H1 (cell line): ENCODE measurements at regions not wholly inside any gene's neighbourhood (a gene's known extent, or its start where the extent isn't known, plus 50 kb on each side); places are given as distances from the start of the nearest gene placed in this dataset.

ENCODE experiments used
- CTCF ChIA-PET: fragments of 300-600 bp; sonication (Branson Sonifier 250); formaldehyde crosslinking; loops from one replicate; lab custom pipeline; 2021; ENCODE audit not compliant: partially characterized antibody; lab: Charles Lee
- POLR2A ChIA-PET: fragments of 300-600 bp; sonication (Branson Sonifier 250); formaldehyde crosslinking; loops from one replicate; lab custom pipeline; 2021; ENCODE audit warnings: inconsistent platforms; ENCODE audit not compliant: partially characterized antibody; lab: Charles Lee
- DNase-seq, 2 experiments: peaks; one replicate each; pipeline versions ENCODE4 v3.0.0 to v3.0.0-alpha.2; 2010 to 2022; ENCODE audit warnings: low spot score in 2 of 2, low read depth in 1 of 2, mixed read lengths in 1 of 2
- FAIRE-seq: peaks from 2 replicates; lab custom pipeline; 2011; peaks lifted over from hg19 to GRCh38; lab: Jason Lieb, UNC
- H2AFZ ChIP-seq: 2 replicates; pipeline ENCODE4 v1.8.1; 2012; ENCODE audit warnings: low read length, inconsistent platforms
- H2AK5ac ChIP-seq: 2 replicates; pipeline ENCODE4 v1.6.1; 2013; ENCODE audit warnings: low read depth, low read length
- H2BK120ac ChIP-seq: replicated peaks from 2 replicates; pipeline ENCODE3; 2013; ENCODE audit warnings: low read depth, low read length, inconsistent platforms
- H2BK12ac ChIP-seq: 2 replicates; pipeline ENCODE4 v1.6.1; 2013; ENCODE audit warnings: low read depth, low read length
- H2BK15ac ChIP-seq: 2 replicates; pipeline ENCODE4 v1.6.1; 2013; ENCODE audit warnings: low read length
- H2BK20ac ChIP-seq: 2 replicates; pipeline ENCODE4 v1.6.1; 2013; ENCODE audit warnings: low read length
- H2BK5ac ChIP-seq: 2 replicates; pipeline ENCODE4 v1.6.1; 2013; ENCODE audit warnings: low read depth, low read length
- H3K14ac ChIP-seq: 2 replicates; pipeline ENCODE4 v1.6.1; 2013; ENCODE audit warnings: inconsistent platforms; ENCODE audit not compliant: insufficient read length
- H3K18ac ChIP-seq: 2 replicates; pipeline ENCODE4 v1.6.1; 2013; ENCODE audit warnings: low read length; ENCODE audit errors: extremely low read depth
- H3K23ac ChIP-seq: 2 replicates; pipeline ENCODE4 v1.6.1; 2013; ENCODE audit warnings: inconsistent platforms; ENCODE audit not compliant: insufficient read length
- H3K23me2 ChIP-seq: 2 replicates; pipeline ENCODE4 v1.6.1; 2013; ENCODE audit warnings: low read depth, low read length
- H3K27ac ChIP-seq: 2 replicates; pipeline ENCODE4 v1.6.1; 2011; ENCODE audit warnings: low read depth, low read length, inconsistent platforms
- H3K27me3 ChIP-seq, 4 experiments: replicated peaks in 1 of 4; 1 replicate in 1 of 4; 2 replicates in 3 of 4; pipeline versions ENCODE4 v1.6.1 to v1.8.1; 2011 to 2013; ENCODE audit warnings: low read length in 3 of 4, mild to moderate bottlenecking in 3 of 4, inconsistent platforms in 2 of 4, mixed read lengths in 2 of 4, moderate library complexity in 1 of 4; ENCODE audit not compliant: control insufficient read depth in 3 of 4, insufficient read depth in 3 of 4; ENCODE audit errors: extremely low read depth in 1 of 4
- H3K36me3 ChIP-seq, 4 experiments: 2 replicates each; pipeline versions ENCODE4 v1.6.1 to v1.8.1; 2011 to 2013; ENCODE audit warnings: mild to moderate bottlenecking in 4 of 4, low read length in 3 of 4, moderate library complexity in 2 of 4, control low read depth in 1 of 4, inconsistent platforms in 1 of 4; ENCODE audit not compliant: insufficient read depth in 4 of 4, control insufficient read depth in 2 of 4
- H3K4ac ChIP-seq: replicated peaks from 2 replicates; pipeline ENCODE3; 2013; ENCODE audit warnings: low read length, low read depth, mixed read lengths, inconsistent platforms; ENCODE audit not compliant: insufficient read length
- H3K4me1 ChIP-seq, 4 experiments: replicated peaks in 1 of 4; 1 replicate in 1 of 4; 2 replicates in 3 of 4; pipeline versions ENCODE4 v1.6.1 to v1.8.1; 2011 to 2013; ENCODE audit warnings: low read length in 3 of 4, inconsistent platforms in 2 of 4, mixed read lengths in 1 of 4; ENCODE audit not compliant: insufficient read depth in 4 of 4, control insufficient read depth in 3 of 4
- H3K4me2 ChIP-seq, 2 experiments: 2 replicates each; pipeline versions ENCODE4 v1.6.1 to v1.8.1; 2011 to 2013; ENCODE audit warnings: low read depth in 2 of 2, low read length in 2 of 2, control low read depth in 1 of 2, inconsistent platforms in 1 of 2, mild to moderate bottlenecking in 1 of 2; ENCODE audit not compliant: insufficient read depth in 1 of 2
- H3K4me3 ChIP-seq, 4 experiments: fragments of 200-600, 300-600 bp in 1 of 4; sonication (generic), shearing (Covaris generic), sonication (Bioruptor Twin) in 1 of 4; 2 replicates each; pipeline versions ENCODE4 v1.5.1 to v1.8.1; 2011 to 2016; ENCODE audit warnings: low read length in 4 of 4, low read depth in 3 of 4, control low read depth in 2 of 4, inconsistent platforms in 2 of 4, mild to moderate bottlenecking in 2 of 4, mixed read lengths in 1 of 4, moderate library complexity in 1 of 4; ENCODE audit not compliant: insufficient read depth in 2 of 4; ENCODE audit errors: extremely low read depth in 1 of 4
- H3K56ac ChIP-seq: replicated peaks from 2 replicates; pipeline ENCODE3; 2013; ENCODE audit warnings: low read depth, mild to moderate bottlenecking, mixed read lengths, low read length, inconsistent platforms; ENCODE audit not compliant: insufficient read length
- H3K79me1 ChIP-seq: 2 replicates; pipeline ENCODE4 v1.6.1; 2013; ENCODE audit warnings: low read depth, low read length, control low read depth
- H3K79me2 ChIP-seq, 2 experiments: 2 replicates each; pipeline versions ENCODE4 v1.6.1 to v1.8.1; 2012 to 2013; ENCODE audit warnings: low read length in 2 of 2, mild to moderate bottlenecking in 2 of 2, inconsistent platforms in 1 of 2; ENCODE audit not compliant: insufficient read depth in 2 of 2, control insufficient read depth in 1 of 2
- H3K9ac ChIP-seq, 4 experiments: replicated peaks in 1 of 4; 1 replicate in 1 of 4; 2 replicates in 3 of 4; pipeline versions ENCODE4 v1.6.1 to v1.8.1; 2011 to 2013; ENCODE audit warnings: low read depth in 3 of 4, low read length in 3 of 4, control low read depth in 2 of 4, mild to moderate bottlenecking in 2 of 4, moderate library complexity in 2 of 4, inconsistent platforms in 1 of 4; ENCODE audit errors: extremely low read depth in 1 of 4
- H3K9me3 ChIP-seq, 2 experiments: 2 replicates each; pipeline versions ENCODE4 v1.6.1 to v1.8.1; 2012 to 2013; ENCODE audit warnings: mild to moderate bottlenecking in 2 of 2, moderate library complexity in 2 of 2, control low read depth in 1 of 2, inconsistent platforms in 1 of 2, low read depth in 1 of 2, low read length in 1 of 2, mixed read lengths in 1 of 2; ENCODE audit not compliant: insufficient read depth in 2 of 2
- H4K20me1 ChIP-seq, 2 experiments: replicated peaks in 1 of 2; 2 replicates each; pipeline versions ENCODE3 to v1.8.1; 2011 to 2013; ENCODE audit warnings: inconsistent platforms in 2 of 2, low read length in 2 of 2, mild to moderate bottlenecking in 1 of 2; ENCODE audit not compliant: insufficient read depth in 2 of 2, control insufficient read depth in 1 of 2
- H4K5ac ChIP-seq: 2 replicates; pipeline ENCODE4 v1.6.1; 2013; ENCODE audit warnings: low read length, low read depth, mixed read lengths, inconsistent platforms; ENCODE audit not compliant: insufficient read length
- H4K8ac ChIP-seq: 2 replicates; pipeline ENCODE4 v1.8.0; 2013; ENCODE audit warnings: mild to moderate bottlenecking, moderate library complexity, low read length, inconsistent platforms; ENCODE audit not compliant: insufficient read depth; ENCODE audit errors: extremely low read depth
- H4K91ac ChIP-seq: replicated peaks from 2 replicates; pipeline ENCODE3; 2013; ENCODE audit warnings: low read length, mixed read lengths, inconsistent platforms; ENCODE audit not compliant: insufficient read length
- CBX8 ChIP-seq: fragments of 300-800, 300-1000 bp; sonication (generic); IDR thresholded peaks from 2 replicates; pipeline ENCODE4 v1.7.1; 2016; ENCODE audit warnings: low read depth, low read length, borderline replicate concordance
- RAD21 ChIP-seq, 2 experiments: IDR thresholded peaks in 1 of 2; conservative IDR thresholded peaks in 1 of 2; 2 replicates each; pipeline ENCODE4 v1.6.1; 2011; ENCODE audit warnings: low read depth in 2 of 2, low read length in 2 of 2, improper control_type of control experiment in 1 of 2, inconsistent platforms in 1 of 2, mild to moderate bottlenecking in 1 of 2, moderate library complexity in 1 of 2
- SAP30 ChIP-seq: fragments of 300-600 bp; sonication (generic); IDR thresholded peaks from 2 replicates; pipeline ENCODE4 v1.7.1; 2012; ENCODE audit warnings: low read length, moderate library complexity, mild to moderate bottlenecking, inconsistent platforms; ENCODE audit not compliant: insufficient read depth, insufficient replicate concordance
- TCF12 ChIP-seq: IDR thresholded peaks from 2 replicates; pipeline ENCODE4 v1.6.1; 2011; ENCODE audit warnings: low read depth, mild to moderate bottlenecking, low read length

- Histone ChIP-seq H2AK5ac (no peak overlapping the region), H3K27me3 (no peaks in the 10 kb centered on the region; a peak in 1 of 7 replicates), H4K20me1 (no peaks in the 10 kb centered on the region), H2BK5ac (no peak overlapping the region), H3K56ac (no peak overlapping the region), H3K4me3 (no peak overlapping the region), H4K91ac (no peak overlapping the region), H3K18ac (no peak overlapping the region), H2AFZ (no peak overlapping the region), H3K4me2 (no peak overlapping the region), H2BK120ac (no peak overlapping the region), H3K27ac (no peak overlapping the region), H3K4ac (no peak overlapping the region), H3K36me3 (no peaks in the 10 kb centered on the region), H3K23ac (no peak overlapping the region), H2BK15ac (no peak overlapping the region), H3K9me3 (peaks cover 0 to 5% of the 10 kb centered on the region in 2 experiments; a peak in 2 of 4 replicates), H3K14ac (no peak overlapping the region), H4K5ac (no peak overlapping the region), H3K79me1 (no peaks in the 10 kb centered on the region), H3K79me2 (no peaks in the 10 kb centered on the region), H3K4me1 (no peaks in the 10 kb centered on the region), H4K8ac (no peak overlapping the region), H3K23me2 (no peaks in the 10 kb centered on the region), H3K9ac (no peak overlapping the region), H2BK12ac (no peak overlapping the region), H2BK20ac (no peak overlapping the region)
- POLR2A ChIA-PET, result no interaction called here
- DNase-seq, result no peak
- no peak for FAIRE-seq
- CTCF ChIA-PET, result no interaction called here
- TF ChIP-seq CBX8, result no peak
- no peak for TF ChIP-seq RAD21 (IDR thresholded peaks at IDR 0.05 in 1 of 2, conservative IDR thresholded peaks at IDR 0.05 in 1 of 2; ENCODE audit: low read depth in 2 of 2, low read length in 2 of 2)
- no peak for TF ChIP-seq SAP30
- no peak for TF ChIP-seq TCF12
These were observed 455.5 kb downstream of the NUF2 start for GRCh38 chr1:163777205-163777604.
